Liver (tissue), 3 donors: ENCODE measurements at regions not wholly inside any gene's neighbourhood (a gene's known extent, or its start where the extent isn't known, plus 50 kb on each side); places are given as distances from the start of the nearest gene placed in this dataset.

ENCODE experiments used
- CTCF ChIP-seq: fragments of 150-350 bp; IDR thresholded peaks from 2 replicates; pipeline ENCODE4 v1.5.1; 2017; ENCODE audit warnings: improper control_type of control experiment, low read depth, low read length; ENCODE audit not compliant: missing input control
- GABPA ChIP-seq, 2 donors: IDR thresholded peaks in 1 of 2; conservative IDR thresholded peaks in 1 of 2; 2 replicates each; pipeline ENCODE4 v1.6.1; 2016; ENCODE audit warnings: antibody characterized with exemption in 2 of 2, mild to moderate bottlenecking in 1 of 2, moderate library complexity in 1 of 2
- JUND ChIP-seq, 2 donors: IDR thresholded peaks; 2 replicates each; pipeline ENCODE4 v1.6.1; 2016; ENCODE audit warnings: antibody characterized with exemption in 2 of 2
- MAX ChIP-seq: IDR thresholded peaks from 2 replicates; pipeline ENCODE4 v1.6.1; 2016; ENCODE audit warnings: antibody characterized with exemption
- RAD21 ChIP-seq, 2 donors: IDR thresholded peaks; 2 replicates each; pipeline ENCODE4 v1.6.1; 2016; ENCODE audit warnings: antibody characterized with exemption in 2 of 2, mild to moderate bottlenecking in 2 of 2
- RXRA ChIP-seq, 2 donors: IDR thresholded peaks; 2 replicates each; pipeline ENCODE4 v1.6.1; 2017 to 2018; ENCODE audit warnings: antibody characterized with exemption in 2 of 2, mild to moderate bottlenecking in 1 of 2
- TAF1 ChIP-seq: conservative IDR thresholded peaks from 2 replicates; pipeline ENCODE4 v1.6.1; 2016; ENCODE audit warnings: antibody characterized with exemption, mild to moderate bottlenecking
- YY1 ChIP-seq: IDR thresholded peaks from 2 replicates; pipeline ENCODE4 v1.6.1; 2016; ENCODE audit warnings: antibody characterized with exemption, mild to moderate bottlenecking
- ZBTB33 ChIP-seq: IDR thresholded peaks from 2 replicates; pipeline ENCODE4 v1.6.1; 2016; ENCODE audit warnings: antibody characterized with exemption
- TF ChIP-seq, protein P1 (sequence below): IDR thresholded peaks from 2 replicates; pipeline ENCODE4 v1.6.1; 2016; ENCODE audit warnings: antibody characterized with exemption
- donor health status: healthy.
- donor health status: healthy.

- TF ChIP-seq JUND (IDR thresholded peaks at IDR 0.05), result no peak
- no peak for TF ChIP-seq TAF1
- no peak for TF ChIP-seq CTCF
- no peak for TF ChIP-seq MAX
- TF ChIP-seq ZBTB33, result no peak
- TF ChIP-seq RXRA (IDR thresholded peaks at IDR 0.05), result no peak
- no peak for TF ChIP-seq YY1
- TF ChIP-seq RAD21 (IDR thresholded peaks at IDR 0.05), result no peak
- TF ChIP-seq, protein P1, sequence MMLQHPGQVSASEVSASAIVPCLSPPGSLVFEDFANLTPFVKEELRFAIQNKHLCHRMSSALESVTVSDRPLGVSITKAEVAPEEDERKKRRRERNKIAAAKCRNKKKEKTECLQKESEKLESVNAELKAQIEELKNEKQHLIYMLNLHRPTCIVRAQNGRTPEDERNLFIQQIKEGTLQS, result no peak
- no peak for TF ChIP-seq GABPA (IDR thresholded peaks at IDR 0.05 in 1 of 2, conservative IDR thresholded peaks at IDR 0.05 in 1 of 2)
These were observed 510.0 kb downstream of the CETN3 start for GRCh38 chr5:89899559-89899958.
